Dendritic cell treated with granulocyte-macrophage colony-stimulating factor and Interleukin-4, amounts not matched to agents 40 ng/mL and 50 ng/mL, for 4 days (primary cell): ENCODE measurements at regions not wholly inside any gene's neighbourhood (a gene's known extent, or its start where the extent isn't known, plus 50 kb on each side); places are given as distances from the start of the nearest gene placed in this dataset.

Experiments
- H3K27ac Mint-ChIP-seq: one replicate; pipeline ENCODE4 v1.8.0; 2022; ENCODE audit warnings: mild to moderate bottlenecking, mixed read lengths
- H3K27me3 Mint-ChIP-seq: one replicate; pipeline ENCODE4 v1.8.0; 2022; ENCODE audit warnings: mild to moderate bottlenecking, mixed read lengths
- H3K36me3 Mint-ChIP-seq: one replicate; pipeline ENCODE4 v1.8.0; 2022; ENCODE audit warnings: low read depth, mixed read lengths
- H3K4me1 Mint-ChIP-seq: one replicate; pipeline ENCODE4 v1.8.0; 2022; ENCODE audit warnings: low read depth, mixed read lengths
- H3K4me3 Mint-ChIP-seq: one replicate; pipeline ENCODE4 v1.8.0; 2022; ENCODE audit warnings: mild to moderate bottlenecking, moderate library complexity, mixed read lengths
- H3K9me3 Mint-ChIP-seq: one replicate; pipeline ENCODE4 v1.8.0; 2022; ENCODE audit warnings: mixed read lengths
- intact Hi-C: fragments of 100-400 bp; cut with micrococcal nuclease; formaldehyde crosslinking; loops from one replicate; pipeline ENCODE4 v1.15.0; 2022

- H3K4me3 Mint-ChIP-seq = no peak overlapping the region
- no peak overlapping the region for H3K27ac Mint-ChIP-seq
- H3K27me3 Mint-ChIP-seq = peaks cover 5% of the 10 kb centered on the region
- H3K36me3 Mint-ChIP-seq = no peaks in the 10 kb centered on the region
- H3K4me1 Mint-ChIP-seq = no peaks in the 10 kb centered on the region
- intact Hi-C loops = no loop called here
- no peaks in the 10 kb centered on the region for H3K9me3 Mint-ChIP-seq
These were observed 193.7 kb upstream of the DIO3 start for GRCh38 chr14:101367421-101368261.

DNA sequence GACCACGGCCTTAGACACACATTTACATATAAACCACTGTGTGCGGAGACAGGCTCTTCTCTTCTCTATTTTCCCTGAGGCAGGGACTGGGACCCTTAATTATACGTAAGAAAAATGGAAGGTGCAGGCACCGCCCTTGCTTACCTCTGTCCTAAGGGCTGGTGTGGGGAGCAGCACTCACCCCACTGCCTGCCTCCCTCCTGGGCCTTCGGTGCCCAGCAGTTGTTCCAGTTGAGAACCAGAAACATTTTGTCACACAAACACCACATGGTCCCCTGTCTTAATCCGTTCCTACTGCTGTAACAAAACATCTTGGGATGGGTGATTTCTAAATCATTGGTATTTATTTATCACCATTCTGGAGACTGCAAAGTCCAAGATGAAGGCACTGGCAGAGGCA is 192.7 kb upstream of the DIO3 start:
- Mint-ChIP-seq H3K27me3 (peaks cover 5% of the 10 kb centered on the region), H3K4me3 (no peak overlapping the region), H3K36me3 (no peaks in the 10 kb centered on the region)

GRCh38 chr14:101369194-101369915 is 191.9 kb upstream of the DIO3 start:
- no peak overlapping the region for H3K4me3 Mint-ChIP-seq
- H3K36me3 Mint-ChIP-seq = no peaks in the 10 kb centered on the region
- no peaks in the 10 kb centered on the region for H3K9me3 Mint-ChIP-seq
- peaks cover 6% of the 10 kb centered on the region for H3K27me3 Mint-ChIP-seq
- H3K4me1 Mint-ChIP-seq = no peaks in the 10 kb centered on the region
- intact Hi-C loops = no loop called here
- no peak overlapping the region for H3K27ac Mint-ChIP-seq

More for the DNA sequence above, 192.7 kb upstream of the DIO3 start:
- H3K9me3 Mint-ChIP-seq = no peaks in the 10 kb centered on the region
- H3K27ac Mint-ChIP-seq = no peak overlapping the region
- no peaks in the 10 kb centered on the region for H3K4me1 Mint-ChIP-seq
- intact Hi-C loops = no loop called here

DNA sequence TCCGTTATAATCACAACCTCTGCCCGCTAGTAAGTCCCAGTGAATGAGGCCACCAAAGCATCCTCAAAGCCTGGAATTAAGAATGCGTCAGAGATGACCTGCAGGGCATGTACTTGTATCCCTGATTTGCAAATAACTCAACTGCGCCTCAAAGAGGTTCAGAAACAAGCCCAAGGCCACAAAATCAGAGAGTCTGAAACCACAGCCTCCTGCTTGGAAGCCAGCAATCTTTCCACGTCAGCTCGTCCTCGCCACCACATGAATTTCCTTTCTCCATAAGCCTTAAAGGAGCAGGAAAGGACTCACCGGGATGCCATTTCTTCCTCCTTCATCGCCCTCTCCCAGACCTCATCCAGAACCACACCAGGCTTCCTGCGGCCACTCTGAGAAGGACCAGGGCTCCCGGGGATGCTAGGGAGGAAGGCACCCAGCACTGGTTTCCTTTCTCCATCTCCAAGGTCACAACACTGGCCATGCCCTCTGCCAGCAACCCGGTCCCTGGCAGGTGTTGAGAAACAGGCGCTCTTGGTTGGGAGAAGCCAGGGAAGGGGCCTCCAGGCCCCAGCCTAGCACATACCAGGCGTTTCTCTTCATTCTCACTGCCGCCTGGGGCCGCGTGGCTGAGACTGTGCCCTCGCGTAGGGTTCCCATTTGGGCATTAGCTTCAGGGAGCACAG is 191.2 kb upstream of the DIO3 start:
- no peaks in the 10 kb centered on the region for H3K4me1 Mint-ChIP-seq
- intact Hi-C loops = no loop called here
- no peaks in the 10 kb centered on the region for H3K36me3 Mint-ChIP-seq
- H3K9me3 Mint-ChIP-seq = no peaks in the 10 kb centered on the region
- peaks cover 5% of the 10 kb centered on the region for H3K27me3 Mint-ChIP-seq
- no peak overlapping the region for H3K4me3 Mint-ChIP-seq
- H3K27ac Mint-ChIP-seq = no peak overlapping the region

DNA sequence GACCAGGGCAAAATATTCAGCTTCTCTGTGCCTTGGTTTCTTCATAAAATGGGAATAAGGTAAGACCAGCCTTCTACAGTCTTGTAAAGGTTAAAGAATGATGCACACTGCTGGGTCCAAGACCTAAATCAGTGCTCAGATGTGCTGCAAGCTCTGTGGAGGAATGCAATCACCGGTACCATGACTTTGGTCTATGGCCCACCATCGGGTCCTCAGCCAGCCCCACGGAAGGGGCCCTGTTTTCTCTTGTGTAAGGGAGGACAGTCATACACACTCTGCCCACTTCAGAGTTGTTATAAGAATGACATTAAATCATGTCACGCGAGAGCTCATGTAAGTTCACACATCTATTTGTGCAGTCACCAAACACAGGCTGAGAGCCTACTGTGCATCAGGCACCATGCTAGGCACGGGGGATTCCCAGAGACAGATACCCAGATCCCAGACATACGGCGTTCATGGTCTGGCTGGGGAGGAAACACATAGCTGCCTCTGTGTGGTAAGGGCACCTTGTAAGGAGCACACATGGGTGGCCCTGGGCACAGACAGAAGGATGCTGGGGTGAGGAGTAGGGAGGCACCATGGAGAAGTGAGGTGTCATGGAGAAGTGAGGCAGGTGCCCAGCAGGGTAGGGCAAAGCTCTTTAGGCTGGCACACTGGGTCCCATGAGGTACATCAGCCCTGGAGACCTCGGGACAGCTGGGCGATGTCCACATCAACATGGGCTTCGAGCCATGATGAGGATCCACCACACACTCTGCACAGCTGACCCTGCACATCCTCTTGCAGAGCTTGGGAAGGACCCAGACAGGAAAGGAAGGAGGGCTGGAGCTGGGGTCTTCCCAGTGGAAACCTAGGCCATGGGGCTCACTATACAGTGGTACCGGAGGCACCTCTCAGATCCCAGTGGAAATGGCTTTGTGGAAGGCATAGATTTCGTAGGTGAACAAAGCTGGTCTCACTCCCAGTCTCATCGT is 190.4 kb upstream of the DIO3 start:
- no peak overlapping the region for H3K27ac Mint-ChIP-seq
- peaks cover 5% of the 10 kb centered on the region for H3K27me3 Mint-ChIP-seq
- H3K36me3 Mint-ChIP-seq = no peaks in the 10 kb centered on the region
- H3K4me1 Mint-ChIP-seq = no peaks in the 10 kb centered on the region
- intact Hi-C loops = no loop called here
- H3K4me3 Mint-ChIP-seq = no peak overlapping the region
- H3K9me3 Mint-ChIP-seq = no peaks in the 10 kb centered on the region

DNA sequence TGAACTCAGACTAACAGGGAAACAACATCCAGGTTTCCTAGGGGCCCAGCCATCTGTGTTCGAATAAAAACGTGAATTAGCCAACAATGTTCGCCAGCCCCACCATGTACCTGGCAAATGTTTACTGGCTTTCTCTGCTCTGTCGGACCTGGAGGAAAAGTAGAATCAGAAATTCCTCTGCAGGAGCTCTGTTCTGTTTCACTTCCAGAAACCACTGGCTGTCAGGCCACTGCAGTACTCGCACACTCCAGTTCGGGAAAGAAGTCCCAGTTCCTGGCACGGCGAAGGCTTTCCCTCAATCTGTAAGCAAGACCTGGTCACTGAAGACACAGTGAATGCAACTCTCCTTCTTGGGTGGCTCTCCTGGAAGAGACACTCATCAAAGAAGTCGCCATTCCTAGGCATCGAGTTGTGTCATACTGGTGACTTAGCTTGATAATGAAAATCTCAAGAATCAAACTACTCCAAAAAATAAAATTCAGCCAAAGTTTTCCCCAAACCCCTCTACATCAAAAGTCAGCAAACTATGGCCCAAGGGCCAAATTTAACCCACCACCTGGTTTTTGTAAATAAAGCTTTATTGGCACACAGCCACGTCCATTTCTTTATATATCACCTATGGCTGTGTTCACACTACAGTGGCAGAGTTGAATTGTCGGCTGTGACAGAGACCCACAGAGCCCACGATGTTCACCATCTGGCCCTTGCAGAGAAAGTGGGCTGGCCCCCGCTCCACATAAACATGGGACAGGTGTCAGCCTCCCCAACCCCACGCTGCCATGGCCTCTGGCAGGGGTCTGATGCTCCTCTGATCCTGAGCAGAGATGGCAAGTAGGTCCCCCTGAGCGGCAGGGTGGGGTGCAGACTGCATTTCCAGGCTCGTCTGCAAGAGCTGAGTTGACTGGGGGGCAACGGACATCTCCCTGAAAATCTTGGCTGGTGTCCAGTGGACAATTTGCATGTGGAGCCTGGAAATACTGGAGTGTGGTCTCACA is 189.2 kb upstream of the DIO3 start:
- no peak overlapping the region for H3K27ac Mint-ChIP-seq
- no peak overlapping the region for H3K4me3 Mint-ChIP-seq
- no peaks in the 10 kb centered on the region for H3K36me3 Mint-ChIP-seq
- peaks cover 5% of the 10 kb centered on the region for H3K27me3 Mint-ChIP-seq
- intact Hi-C loops = no loop called here
- no peaks in the 10 kb centered on the region for H3K4me1 Mint-ChIP-seq
- no peaks in the 10 kb centered on the region for H3K9me3 Mint-ChIP-seq

- Mint-ChIP-seq H3K4me1 (no peaks in the 10 kb centered on the region), H3K27ac (no peak overlapping the region), H3K4me3 (no peak overlapping the region), H3K27me3 (peaks cover 6% of the 10 kb centered on the region), H3K36me3 (no peaks in the 10 kb centered on the region), H3K9me3 (no peaks in the 10 kb centered on the region)
- intact Hi-C loops = no loop called here
These were observed 188.2 kb upstream of the DIO3 start for GRCh38 chr14:101372894-101373620.

- Mint-ChIP-seq H3K27me3 (peaks cover 6% of the 10 kb centered on the region), H3K4me3 (no peak overlapping the region), H3K4me1 (no peaks in the 10 kb centered on the region), H3K27ac (no peak overlapping the region), H3K36me3 (no peaks in the 10 kb centered on the region), H3K9me3 (no peaks in the 10 kb centered on the region)
- intact Hi-C loops = no loop called here
These were observed 187.5 kb upstream of the DIO3 start for GRCh38 chr14:101373690-101374295.

GRCh38 chr14:101374373-101375338 is 186.6 kb upstream of the DIO3 start:
- intact Hi-C loops = no loop called here
- H3K27ac Mint-ChIP-seq = no peak overlapping the region
- peaks cover 6% of the 10 kb centered on the region for H3K27me3 Mint-ChIP-seq
- no peaks in the 10 kb centered on the region for H3K9me3 Mint-ChIP-seq
- H3K4me3 Mint-ChIP-seq = no peak overlapping the region
- no peaks in the 10 kb centered on the region for H3K4me1 Mint-ChIP-seq
- no peaks in the 10 kb centered on the region for H3K36me3 Mint-ChIP-seq

GRCh38 chr14:101377069-101377468 is 184.2 kb upstream of the DIO3 start:
- Mint-ChIP-seq H3K36me3 (no peaks in the 10 kb centered on the region), H3K4me3 (no peak overlapping the region), H3K27ac (no peak overlapping the region), H3K9me3 (no peaks in the 10 kb centered on the region), H3K4me1 (no peaks in the 10 kb centered on the region), H3K27me3 (peaks cover 5% of the 10 kb centered on the region)
- intact Hi-C loops = no loop called here

DNA sequence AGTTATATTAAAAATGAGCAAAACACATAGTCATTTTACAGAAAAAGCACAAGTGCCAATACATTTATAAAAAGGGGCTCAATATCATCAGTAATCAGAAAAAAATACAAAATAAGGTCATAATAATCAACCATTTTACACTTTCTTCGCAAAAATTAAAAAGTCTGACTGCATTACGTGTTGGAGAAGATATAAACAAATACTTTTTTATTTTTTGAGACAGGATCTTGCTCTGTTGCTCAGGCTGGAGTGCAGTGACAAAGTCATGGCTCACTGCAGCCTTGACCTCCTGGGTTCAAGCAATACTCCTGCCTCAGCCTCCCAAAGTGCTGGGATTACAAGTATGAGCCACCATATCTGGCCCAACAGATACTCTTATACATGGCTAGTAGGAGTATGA is 181.5 kb upstream of the DIO3 start:
- intact Hi-C loops = no loop called here
- Mint-ChIP-seq H3K4me1 (no peaks in the 10 kb centered on the region), H3K27ac (no peak overlapping the region), H3K4me3 (no peak overlapping the region), H3K36me3 (no peaks in the 10 kb centered on the region), H3K9me3 (peaks cover 19% of the 10 kb centered on the region), H3K27me3 (peaks cover 3% of the 10 kb centered on the region)
